Peyer's patch (tissue), 4 donors: ENCODE measurements at regions not wholly inside any gene's neighbourhood (a gene's known extent, or its start where the extent isn't known, plus 50 kb on each side); places are given as distances from the start of the nearest gene placed in this dataset.

Experiments used
- POLR2A ChIP-seq, 2 donors: fragments of 450-650 bp; IDR thresholded peaks; one replicate each; pipeline ENCODE4 v1.5.1; 2017; ENCODE audit warnings: antibody characterized with exemption in 2 of 2, mild to moderate bottlenecking in 2 of 2, moderate library complexity in 2 of 2
- TF ChIP-seq, protein P1 (sequence below), 6 experiments: fragments of 450-650 bp in 4 of 6; fragments of 200-600 bp in 2 of 6; sonication (generic) in 1 of 6; IDR thresholded peaks; one replicate each; pipeline ENCODE4 v1.5.1; 2017 to 2019; ENCODE audit warnings: antibody characterized with exemption in 6 of 6, mild to moderate bottlenecking in 3 of 6, moderate library complexity in 1 of 6

- no peak for TF ChIP-seq POLR2A (IDR thresholded peaks at IDR 0.05)
- TF ChIP-seq, protein P1, sequence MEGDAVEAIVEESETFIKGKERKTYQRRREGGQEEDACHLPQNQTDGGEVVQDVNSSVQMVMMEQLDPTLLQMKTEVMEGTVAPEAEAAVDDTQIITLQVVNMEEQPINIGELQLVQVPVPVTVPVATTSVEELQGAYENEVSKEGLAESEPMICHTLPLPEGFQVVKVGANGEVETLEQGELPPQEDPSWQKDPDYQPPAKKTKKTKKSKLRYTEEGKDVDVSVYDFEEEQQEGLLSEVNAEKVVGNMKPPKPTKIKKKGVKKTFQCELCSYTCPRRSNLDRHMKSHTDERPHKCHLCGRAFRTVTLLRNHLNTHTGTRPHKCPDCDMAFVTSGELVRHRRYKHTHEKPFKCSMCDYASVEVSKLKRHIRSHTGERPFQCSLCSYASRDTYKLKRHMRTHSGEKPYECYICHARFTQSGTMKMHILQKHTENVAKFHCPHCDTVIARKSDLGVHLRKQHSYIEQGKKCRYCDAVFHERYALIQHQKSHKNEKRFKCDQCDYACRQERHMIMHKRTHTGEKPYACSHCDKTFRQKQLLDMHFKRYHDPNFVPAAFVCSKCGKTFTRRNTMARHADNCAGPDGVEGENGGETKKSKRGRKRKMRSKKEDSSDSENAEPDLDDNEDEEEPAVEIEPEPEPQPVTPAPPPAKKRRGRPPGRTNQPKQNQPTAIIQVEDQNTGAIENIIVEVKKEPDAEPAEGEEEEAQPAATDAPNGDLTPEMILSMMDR (IDR thresholded peaks at IDR 0.05) = no peak
These were observed 864.9 kb upstream of the SLIT2 start for GRCh38 chr4:19386786-19387185.
